HG03135 (cell line): ENCODE measurements at regions not wholly inside any gene's neighbourhood (a gene's known extent, or its start where the extent isn't known, plus 50 kb on each side); places are given as distances from the start of the nearest gene placed in this dataset.
A peak's percentile ranks its signal among the peaks of the same experiment; 100 is the strongest.
"Not testable (repeated sequence)": the region's sequence is repeated elsewhere in the genome, so short reads cannot be mapped to it uniquely, and the experiment has no call there.

Experiments
- ATAC-seq: cut with Tn5 transposase; IDR thresholded peaks from one replicate; pipeline ENCODE4 v1.9.1; 2021; ENCODE audit warnings: mild to moderate bottlenecking, moderate library complexity; ENCODE audit not compliant: unreplicated experiment

DNA sequence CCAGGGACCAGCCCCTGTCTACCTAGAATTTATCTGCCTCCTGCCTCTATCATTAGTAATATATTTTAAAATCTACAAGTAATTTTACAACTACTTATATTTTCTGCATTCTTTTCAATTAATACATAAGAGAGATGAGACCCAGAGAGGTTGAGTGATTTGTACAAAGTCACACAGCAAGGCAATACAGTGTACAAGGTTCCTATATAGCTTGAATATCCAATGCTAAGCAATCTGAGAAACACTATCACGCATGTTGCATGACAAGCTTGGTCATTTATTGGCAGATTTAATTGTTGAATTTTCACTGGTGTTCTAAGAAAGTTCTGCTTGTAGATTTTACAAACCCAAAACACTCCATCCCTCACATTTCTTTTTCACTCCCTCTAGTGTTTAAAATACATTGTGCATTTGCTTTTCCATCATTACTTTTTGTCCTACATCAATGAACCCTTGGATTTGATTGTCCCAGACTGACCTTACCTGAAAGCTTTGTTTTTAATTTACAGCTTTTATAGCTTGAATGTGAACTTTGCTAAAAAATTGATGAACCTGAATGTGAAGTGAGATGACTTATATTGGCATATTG is 520.9 kb upstream of the CITED2 start:
- no peak for ATAC-seq

- ATAC-seq = no peak
Observed at GRCh38 chr6:139894271-139894670, 519.8 kb upstream of the CITED2 start.

DNA sequence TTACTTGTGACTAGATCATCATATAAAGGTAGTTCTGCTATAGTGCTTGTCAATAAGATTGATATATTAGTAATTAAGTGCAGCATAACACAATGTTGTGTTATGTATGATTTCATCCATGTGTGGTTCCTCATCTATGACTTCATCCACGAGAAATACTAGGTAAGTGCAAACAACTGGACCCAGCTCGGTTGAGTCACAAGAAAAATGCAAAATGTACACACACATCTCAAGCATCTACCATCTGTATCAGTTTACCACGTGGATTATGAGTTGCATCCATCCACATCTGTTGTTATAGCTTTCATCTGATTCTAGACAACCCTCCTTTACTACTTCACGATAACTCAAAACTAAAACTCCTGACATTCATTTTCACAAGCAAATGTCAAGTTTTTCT is 517.0 kb upstream of the CITED2 start:
- ATAC-seq = no peak

DNA sequence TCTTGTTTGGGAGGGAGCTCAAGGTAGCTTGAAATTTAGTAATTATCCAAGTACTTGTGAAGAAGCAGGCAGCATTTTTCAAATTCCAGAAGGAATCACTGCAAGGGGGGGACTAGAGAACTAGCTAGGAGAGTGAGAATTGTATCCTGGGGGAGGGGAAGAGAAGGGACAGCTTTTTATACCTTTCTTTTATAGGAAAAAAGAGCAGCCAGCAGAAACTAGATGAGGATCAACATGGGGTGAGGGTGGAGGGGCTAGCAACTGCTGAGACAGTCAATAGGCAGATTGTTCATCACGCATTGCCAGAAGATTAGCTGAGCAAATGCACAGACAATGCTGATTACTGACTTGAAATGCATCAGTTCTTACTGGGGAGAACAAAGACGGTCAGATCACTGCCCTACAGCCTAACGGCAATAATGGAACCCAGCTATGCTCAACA is 514.3 kb upstream of the CITED2 start:
- ATAC-seq = no peak

DNA sequence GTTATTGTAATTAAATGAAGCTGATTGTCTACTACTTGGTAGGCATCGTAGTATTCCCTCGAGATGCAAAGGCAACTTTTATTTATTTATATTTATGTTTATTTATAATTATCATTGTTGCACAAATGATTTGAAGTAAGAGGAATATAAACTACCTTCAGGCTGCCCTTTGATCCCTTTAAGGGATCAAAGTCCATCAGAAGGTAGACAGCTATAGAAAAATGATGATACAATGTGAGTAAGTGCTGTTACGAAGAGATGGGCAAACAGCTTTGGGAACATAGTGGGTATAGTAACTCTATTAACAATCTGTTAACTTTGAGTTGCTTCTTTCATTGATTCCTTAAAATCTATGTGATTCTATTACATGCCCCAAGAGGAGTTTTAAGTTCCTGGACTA is 512.8 kb upstream of the CITED2 start:
- ATAC-seq = no peak

- no peak for ATAC-seq
Observed at GRCh38 chr6:139886396-139886795, 511.9 kb upstream of the CITED2 start.

GRCh38 chr6:139885909-139886308 is 511.5 kb upstream of the CITED2 start:
- ATAC-seq = no peak

DNA sequence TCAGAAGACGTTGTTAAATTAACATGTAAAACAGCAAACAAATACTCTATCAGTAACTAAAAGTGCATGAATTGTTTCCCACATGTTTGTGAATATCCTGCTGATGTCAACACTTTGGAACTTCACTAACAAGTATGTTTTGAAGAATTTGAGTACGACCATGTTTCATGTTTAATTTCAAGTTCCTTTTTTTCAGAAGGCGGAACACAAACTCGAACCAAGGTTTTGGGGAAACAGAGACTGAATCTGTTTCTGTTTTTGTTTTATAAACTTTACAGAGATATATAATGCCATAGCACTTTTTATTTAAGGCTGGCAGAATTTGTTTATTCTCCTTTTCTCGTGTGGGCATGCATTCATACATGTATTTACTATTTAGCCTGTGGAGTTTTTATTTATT is 509.3 kb upstream of the CITED2 start:
- no peak for ATAC-seq

GRCh38 chr6:139882977-139883728 is 508.7 kb upstream of the CITED2 start:
- ATAC-seq = no peak

GRCh38 chr6:139882234-139882633 is 507.8 kb upstream of the CITED2 start:
- ATAC-seq = peak; percentile 9

- peak; percentile 84 for ATAC-seq
Observed at GRCh38 chr6:139881728-139882211, 507.3 kb upstream of the CITED2 start.

GRCh38 chr6:139881236-139881635 is 506.8 kb upstream of the CITED2 start:
- no peak for ATAC-seq

- ATAC-seq = no peak
Observed at GRCh38 chr6:139879823-139880356, 505.4 kb upstream of the CITED2 start.

DNA sequence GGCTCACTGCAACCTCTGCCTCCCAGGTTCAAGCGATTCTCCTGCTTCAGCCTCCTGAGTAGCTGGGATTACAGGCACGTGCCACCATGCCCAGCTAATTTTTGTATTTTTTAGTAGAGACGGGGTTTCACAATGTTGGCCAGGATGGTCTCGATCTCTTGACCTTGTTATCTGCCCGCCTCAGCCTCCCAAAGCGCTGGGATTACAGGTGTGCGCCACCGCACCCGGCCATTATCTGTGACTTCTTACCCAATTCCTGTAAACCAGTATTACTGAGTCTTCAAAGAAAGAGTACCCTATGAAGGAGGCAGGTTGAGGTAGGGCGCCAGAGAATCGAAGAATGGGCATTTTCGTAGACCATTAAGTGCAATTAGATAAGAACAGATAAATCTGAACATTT is 504.8 kb upstream of the CITED2 start:
- not testable (repeated sequence) for ATAC-seq

DNA sequence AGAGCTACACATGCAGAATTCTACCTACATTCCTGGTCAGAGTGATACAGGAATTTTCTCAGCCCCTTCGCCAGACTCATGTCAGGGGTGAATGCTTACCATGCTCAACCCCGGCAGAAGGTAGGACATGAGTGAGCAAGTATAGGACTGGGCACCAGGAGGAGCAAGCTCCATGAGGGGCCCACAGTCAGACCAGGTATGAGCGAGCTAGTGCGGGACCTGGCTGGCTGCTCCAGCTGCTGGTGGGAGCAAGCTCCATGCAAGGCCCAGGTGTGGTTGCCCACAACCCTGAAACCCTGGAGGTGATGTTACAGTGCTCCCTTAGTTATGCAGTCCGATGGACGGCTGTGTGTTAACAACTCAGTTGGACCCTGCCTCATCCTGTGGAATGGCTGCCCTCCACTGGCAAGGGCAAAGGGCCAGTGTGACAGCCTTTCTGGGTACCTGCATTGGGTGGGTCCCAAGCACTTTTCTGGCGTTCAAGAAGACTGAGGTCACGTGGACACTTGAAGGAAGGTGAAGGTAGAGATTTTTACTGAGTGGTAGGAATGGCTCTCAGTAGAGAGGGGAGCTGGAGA is 503.5 kb upstream of the CITED2 start:
- no peak for ATAC-seq

GRCh38 chr6:139872665-139873064 is 498.2 kb upstream of the CITED2 start:
- ATAC-seq = no peak

- ATAC-seq = no peak
Observed at GRCh38 chr6:139871803-139872510, 497.5 kb upstream of the CITED2 start.

DNA sequence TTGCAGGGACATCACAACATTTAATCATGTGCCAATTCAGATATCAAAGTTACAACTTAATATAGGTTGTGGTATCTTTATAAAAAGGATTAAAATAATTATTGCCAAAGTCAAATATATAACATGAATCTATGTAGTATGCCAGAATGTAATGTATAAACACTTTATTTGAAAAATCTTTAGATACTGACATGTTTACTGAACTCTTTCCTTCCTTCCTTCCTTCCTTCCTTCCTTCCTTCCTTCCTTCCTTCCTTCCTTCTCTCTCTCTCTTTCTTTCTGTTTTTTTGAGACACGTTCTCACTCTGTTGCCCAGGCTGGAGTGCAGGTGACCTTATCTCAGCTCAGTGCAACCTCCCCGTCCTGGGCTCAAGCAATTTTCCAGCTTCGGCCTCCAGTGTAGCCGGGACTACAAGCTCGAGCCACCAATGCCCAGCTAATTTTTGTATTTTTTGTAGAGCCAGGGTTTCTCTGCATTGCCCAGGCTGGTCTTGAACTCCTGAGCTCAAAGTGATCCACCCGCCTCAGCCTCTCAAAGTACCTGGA is 496.8 kb upstream of the CITED2 start:
- no peak for ATAC-seq

GRCh38 chr6:139868576-139868975 is 494.1 kb upstream of the CITED2 start:
- no peak for ATAC-seq

- no peak for ATAC-seq
Observed at GRCh38 chr6:139863964-139864363, 489.5 kb upstream of the CITED2 start.

DNA sequence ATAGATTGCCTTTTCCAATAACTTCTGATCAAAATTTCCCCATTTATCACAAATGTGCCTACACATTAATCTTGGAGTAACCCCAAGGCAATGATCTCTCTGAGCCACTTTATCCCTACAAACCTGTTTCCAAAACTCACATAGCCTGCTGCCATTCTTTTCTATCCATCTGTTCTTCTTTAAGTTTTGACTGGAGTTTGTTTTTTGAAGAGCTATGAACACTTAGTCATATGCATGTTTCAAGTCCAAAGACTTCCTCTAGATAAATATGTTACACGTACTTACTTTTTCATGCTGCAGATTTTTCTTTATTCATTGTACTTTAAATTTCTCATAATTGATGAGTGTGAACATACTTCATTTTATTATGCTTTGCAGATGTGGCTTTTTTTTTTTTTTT is 488.9 kb upstream of the CITED2 start:
- no peak for ATAC-seq
